SKM-1 treated with dmso at 0.1 percent for 144 hours (cell line): ENCODE measurements at regions not wholly inside any gene's neighbourhood (a gene's known extent, or its start where the extent isn't known, plus 50 kb on each side); places are given as distances from the start of the nearest gene placed in this dataset.

Experiments used
- DNase-seq: peaks from one replicate; lab custom pipeline; 2025; ENCODE audit not compliant: unreplicated experiment; lab: John Stamatoyannopoulos, UW

DNA sequence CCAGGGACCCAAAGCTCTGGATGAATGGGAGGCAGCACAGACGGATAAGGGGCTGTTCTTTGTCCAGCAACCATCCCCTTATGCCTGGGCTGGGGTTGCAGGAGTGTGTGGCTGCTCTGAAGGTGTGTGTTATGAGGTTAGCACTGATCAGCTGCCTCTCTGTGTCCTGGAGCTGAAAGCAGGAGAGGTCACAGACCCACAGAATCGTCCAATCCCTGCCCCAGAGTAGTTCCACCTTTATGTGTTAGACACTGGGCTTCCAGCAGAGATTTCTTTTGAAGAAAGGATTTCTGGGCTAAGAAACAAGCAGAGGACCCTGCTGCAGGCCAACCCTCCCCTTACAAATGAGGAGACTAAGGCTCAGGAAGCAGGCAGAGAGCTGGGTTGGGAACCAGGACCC lies 62.4 kb downstream of the ARL6IP4 start:
- DNase-seq: no peak

DNA sequence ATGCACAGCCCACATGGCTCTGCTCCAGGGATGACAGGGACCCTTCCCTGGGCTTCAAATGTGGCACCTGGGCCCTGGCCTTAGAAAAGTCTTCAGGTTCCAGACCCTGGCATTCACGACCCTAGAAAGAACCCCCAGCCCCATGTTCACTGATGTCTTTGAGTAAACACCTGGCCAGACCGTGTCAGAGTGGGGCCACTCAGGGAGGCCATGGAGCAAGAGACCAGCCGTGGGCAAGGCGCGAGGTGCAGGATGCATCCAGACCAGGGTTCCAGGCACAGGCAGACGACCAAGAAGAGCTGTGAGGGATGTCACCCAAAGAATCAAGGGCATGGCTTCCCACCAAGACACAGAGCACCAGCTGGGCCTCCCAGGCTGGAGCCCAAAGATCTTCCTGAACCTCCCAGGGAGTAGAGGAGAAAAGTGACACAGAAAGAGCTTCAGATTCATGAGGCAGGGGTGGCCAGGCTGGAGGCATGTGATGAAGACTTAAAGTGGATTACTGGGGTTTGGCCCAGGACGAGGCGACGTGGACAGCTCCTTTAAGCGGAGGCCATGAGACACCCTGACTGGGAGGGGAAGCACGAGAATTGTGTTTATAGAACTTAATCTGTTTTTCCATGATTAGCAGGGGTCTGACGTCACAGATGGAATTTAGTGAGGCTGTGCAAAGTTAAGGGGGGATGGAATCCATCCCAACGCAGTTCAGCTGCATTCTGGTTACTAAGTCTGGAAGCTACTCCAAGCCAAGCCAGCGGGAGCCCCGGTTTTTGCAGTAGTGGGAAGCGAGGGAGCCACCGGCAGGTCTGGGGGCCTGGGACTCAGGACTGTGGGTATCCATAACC lies 61.6 kb downstream of the ARL6IP4 start:
- DNase-seq: no peak

DNA sequence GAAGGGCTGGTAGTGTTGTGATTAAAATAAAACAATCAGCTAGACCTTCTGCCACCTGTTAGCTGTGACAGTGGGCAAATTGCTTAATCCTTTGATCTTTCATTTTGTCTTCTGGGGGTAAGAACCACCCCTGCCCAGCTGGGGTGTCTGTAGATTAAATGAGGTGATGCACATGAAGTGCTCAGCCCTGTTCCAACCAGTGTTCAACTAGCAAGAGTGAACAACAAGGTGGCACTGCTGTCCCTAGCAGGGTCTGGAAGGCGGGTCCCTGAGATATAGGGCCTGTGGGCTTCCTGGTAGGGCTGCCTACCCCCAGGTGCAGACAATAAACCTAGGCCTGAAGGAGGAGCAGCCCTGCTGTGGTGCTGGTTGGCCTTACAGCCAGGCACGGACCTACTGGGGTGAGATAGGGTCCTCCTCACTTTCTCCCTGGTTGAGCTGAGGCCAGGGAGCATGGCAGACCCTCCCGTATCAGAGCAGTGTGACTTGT lies 60.6 kb downstream of the ARL6IP4 start:
- DNase-seq: no peak

DNA sequence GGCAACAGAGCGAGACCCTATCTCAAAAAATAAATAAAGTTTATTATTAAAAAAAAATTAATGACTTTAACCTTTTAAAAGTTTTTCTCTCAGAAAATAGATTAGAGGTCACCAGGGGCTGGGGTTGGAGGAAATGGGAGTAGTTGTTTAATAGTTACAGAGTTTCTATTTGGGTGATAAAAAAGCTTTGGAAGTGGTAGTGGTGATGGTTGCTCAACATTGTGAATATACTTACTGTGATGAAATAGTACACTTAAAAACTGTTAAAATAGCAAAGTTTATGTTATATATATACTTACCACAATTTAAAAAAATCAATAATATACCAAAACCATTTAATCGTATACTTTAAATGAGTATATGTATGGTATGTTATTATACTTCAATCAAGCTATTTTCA lies 59.6 kb downstream of the ARL6IP4 start:
- no peak for DNase-seq

DNA sequence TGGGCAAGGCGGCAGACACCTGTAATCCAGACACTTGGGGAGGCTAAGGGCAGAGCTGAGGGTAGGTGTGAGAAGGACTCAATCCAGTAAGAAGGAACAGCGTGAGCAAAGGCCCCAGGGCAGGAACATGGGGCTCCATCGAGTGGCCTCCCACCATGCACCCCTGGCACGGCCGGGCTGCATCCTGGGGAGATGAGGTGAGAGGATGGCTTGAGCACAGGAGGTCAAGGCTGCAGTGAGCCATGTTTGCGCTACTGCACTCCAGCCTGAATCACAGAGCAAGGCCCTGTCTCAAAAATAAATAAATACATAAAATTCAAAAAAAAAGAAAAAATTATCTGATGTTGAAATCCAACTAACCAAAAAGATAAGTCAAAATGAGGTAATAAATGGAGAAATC lies 58.5 kb downstream of the ARL6IP4 start:
- no peak for DNase-seq

DNA sequence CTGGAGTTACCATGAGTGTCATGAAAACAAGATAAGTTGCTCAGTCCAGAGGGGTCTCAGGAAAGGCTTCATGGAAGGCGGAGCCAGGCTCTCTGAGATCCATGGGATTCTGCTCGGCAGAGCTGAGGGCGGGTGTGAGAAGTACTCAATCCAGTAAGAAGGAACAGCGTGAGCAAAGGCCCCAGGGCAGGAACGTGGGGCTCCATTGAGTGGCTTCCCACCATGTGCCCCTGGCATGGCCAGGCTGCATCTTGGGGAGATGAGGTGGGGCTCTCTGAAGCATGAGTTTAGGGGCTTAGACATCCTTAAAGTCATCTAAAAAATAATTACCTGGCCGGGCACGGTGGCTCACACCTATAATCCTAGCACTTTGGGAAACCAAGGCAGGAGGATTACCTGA lies 58.0 kb downstream of the ARL6IP4 start:
- no peak for DNase-seq

DNA sequence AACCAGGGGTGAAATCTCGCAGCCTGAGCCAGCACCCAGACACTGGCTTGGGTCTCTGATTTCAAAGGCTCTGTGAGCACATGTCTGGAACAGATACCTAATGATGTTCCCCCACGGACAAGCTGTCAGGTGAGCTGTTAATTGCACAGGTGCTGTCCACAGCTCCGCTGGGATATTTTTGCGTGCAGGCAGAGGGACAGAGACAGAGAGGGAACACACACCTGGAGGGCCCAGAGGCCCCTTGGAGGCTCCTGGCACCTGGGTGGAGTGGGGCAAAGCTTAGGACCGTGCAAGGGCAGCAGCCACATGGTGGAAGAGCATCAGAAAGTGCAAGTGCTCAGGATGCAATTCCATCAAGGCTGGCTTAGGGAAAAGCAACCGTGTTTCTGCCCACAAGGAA lies 57.3 kb downstream of the ARL6IP4 start:
- no peak for DNase-seq

DNA sequence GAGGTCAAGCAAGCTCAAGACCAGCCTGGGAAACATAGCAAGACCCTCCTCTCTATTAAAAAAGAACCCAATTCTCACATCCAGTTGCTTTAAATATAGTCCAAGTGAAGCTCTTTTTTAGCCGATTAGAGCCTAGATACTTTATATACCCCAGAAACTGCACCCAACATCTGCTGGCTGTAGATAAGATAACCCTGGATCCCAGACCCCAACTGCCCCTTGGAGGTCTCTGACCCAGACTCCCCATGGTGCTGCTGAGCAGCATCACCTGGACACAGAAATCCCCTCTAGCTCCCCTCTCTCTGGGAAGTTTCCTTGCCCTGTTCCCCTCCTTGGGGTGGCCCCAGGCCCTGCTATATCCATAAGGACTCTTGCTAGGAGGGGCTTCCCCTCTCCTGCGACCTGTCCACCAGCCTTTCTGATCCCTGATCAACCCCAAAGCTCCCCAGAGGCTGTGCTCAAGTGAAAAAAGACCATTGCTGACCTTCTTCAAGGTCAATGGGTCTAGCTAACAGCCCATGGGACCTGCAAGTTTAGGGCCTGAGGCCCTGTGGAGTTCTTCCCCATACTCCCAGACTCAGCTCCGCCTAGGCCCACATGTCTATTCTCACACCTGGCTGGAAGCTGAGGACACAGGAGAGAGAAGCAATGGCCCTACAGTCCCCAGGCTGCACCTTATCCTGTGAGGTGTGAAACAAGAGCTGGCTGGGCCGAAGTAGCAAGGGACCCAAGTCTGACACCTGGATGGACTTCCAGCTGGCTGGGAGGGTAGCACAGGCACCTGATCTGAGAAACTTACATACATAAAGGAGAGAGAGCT lies 56.2 kb downstream of the ARL6IP4 start:
- DNase-seq: no peak

DNA sequence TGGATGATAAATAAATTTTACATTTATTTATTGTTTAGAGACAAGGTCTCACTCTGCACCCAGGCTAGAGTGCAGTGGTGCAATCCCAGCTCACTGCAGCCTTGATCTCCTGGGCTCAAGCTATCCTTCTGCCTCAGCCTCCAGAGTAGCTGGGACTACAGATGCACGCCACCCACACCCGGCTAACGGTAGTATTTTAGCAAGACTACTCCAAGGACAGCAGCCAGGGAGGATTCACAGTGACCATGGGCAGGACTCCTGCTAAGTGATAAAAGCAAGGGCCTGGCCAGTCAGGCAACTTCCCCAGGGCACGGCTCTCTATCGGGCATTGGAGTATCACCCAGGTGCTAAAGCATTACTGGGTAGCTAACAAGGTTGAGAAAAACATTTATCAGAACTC lies 55.4 kb downstream of the ARL6IP4 start:
- no peak for DNase-seq

DNA sequence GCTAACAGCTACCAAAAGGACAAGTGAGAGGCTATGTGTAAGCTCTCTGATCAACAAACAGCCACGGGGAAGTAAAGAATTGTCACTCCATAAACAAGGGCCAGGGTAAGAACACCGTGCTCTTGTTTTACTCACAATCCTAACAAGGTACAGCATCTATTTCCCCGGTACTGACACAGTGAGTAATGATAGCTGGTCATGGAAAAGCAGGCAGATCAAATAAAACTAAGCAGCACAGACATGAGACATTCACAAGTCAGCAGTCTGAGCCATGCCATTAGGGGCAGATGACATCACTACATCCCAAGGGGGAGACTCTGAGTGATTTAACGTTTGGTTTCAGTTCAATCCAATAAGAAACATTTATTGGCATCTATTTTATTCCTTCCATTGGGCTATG lies 54.4 kb downstream of the ARL6IP4 start:
- DNase-seq: no peak

DNA sequence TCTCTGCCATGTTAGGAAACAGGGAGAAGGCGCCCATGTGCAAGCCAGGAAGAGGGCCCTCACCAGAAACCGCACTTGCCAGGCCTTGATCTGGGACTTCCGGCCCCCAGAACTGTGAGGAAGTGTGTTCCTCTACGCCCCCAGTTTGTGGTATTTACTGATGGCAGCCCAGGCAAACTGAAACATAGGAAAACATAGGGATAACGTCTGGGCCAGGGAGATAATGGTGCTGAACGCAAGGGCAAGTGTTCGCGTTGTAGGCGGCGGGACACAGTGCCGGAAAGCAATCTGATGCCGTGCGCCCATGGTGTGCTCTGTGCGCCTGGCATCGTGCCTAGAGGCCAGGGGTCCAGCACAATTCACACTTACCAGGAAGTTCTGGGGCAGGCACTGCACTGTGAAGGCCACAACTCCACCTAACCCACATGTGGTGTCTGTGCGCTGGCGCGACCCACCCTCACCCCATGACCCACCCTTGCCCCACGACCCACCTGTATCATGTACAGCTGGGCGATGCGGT lies 53.6 kb downstream of the ARL6IP4 start:
- DNase-seq: no peak

DNA sequence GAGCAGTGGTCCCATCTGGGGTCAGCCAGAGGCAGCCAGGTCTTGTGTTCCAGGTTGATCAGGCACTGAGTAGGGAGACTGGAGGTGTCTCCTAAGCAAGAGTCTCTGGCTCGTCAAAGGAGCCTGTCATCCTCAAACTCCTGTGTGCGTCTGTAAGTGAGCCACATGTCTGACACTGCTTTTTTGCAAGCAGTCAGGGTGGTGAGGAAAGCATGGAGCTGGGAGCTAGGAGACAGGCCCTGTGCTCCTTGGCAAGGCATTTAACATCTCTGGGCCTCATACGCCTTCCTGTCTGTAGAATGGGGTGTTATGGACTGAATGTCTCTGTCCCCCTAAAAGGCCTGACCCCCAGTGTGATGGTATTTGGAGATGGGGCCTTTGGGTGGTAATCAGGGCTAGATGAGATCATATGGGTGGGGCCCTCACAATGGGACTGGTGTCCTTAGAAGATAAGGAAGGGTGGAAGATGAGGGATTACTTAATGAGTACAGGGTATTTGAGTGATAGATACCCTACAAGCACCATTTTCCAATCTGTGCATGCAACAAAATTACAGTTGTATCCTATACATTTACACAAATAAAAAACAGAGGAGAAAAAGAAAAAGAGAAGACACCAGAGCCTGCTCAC lies 53.0 kb downstream of the ARL6IP4 start:
- no peak for DNase-seq

DNA sequence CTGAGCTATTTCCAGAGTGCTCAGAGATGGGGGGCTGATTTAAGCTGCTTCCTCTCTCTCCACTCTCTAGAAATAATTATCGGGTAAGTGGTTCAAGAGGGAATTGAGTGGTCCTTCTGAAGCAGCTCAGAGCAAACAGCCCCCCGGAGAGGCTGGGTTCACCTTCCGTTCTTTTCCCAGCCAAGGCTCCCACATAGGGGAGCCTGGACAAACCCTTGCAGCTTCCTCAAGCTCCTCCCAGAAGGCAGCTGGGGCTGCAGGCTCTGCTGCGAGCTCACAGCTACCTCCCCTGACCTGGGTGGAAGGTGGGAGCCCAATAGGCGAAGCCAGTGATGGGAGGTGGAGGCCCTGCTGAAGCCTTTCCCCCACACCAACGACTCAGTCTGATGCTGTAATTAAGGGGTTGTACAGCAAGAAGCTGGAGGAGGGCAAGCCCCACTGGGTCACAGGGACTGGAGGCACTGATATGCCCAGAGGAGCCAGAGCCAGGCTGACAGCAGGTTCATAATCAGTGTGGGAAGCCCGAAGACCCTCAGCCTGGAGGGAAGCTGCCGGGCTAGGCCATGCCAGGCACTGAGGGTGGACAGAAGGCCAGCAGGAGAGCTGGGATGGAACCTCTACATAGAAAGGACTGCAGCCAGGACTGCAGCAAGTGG lies 52.4 kb downstream of the ARL6IP4 start:
- DNase-seq: no peak
